Prostate gland (tissue), 2 donors: ENCODE measurements at regions not wholly inside any gene's neighbourhood (a gene's known extent, or its start where the extent isn't known, plus 50 kb on each side); places are given as distances from the start of the nearest gene placed in this dataset.
A peak's percentile ranks its signal among the peaks of the same experiment; 100 is the strongest.

Experiments used
- DNase-seq: peaks from one replicate; pipeline ENCODE4 v3.0.0-alpha.2; 2019; ENCODE audit warnings: low spot score
- H3K27ac ChIP-seq, 2 donors: fragments of 200-600 bp; sonication (generic); 2 replicates each; pipeline ENCODE4 v1.5.1; 2017 to 2019
- H3K27me3 ChIP-seq: fragments of 200-600 bp; sonication (generic); replicated peaks from 2 replicates; pipeline ENCODE4 v1.5.1; 2019; ENCODE audit not compliant: insufficient read depth
- H3K36me3 ChIP-seq, 2 donors: fragments of 200-600 bp; sonication (generic); 1 replicate in 1 of 2; 2 replicates in 1 of 2; pipeline versions ENCODE4 v1.5.1 to v1.8.1; 2017 to 2019
- H3K4me1 ChIP-seq: fragments of 200-600 bp; sonication (generic); replicated peaks from 2 replicates; pipeline ENCODE4 v1.5.1; 2019
- H3K4me3 ChIP-seq, 2 donors: fragments of 200-600 bp; sonication (generic); 2 replicates each; pipeline ENCODE4 v1.5.1; 2017 to 2019
- H3K9me3 ChIP-seq: fragments of 200-600 bp; sonication (generic); 2 replicates; pipeline ENCODE4 v1.5.1; 2017
- CTCF ChIP-seq, 4 experiments: fragments of 200-600 bp in 2 of 4; fragments of 450-650 bp in 2 of 4; sonication (generic) in 2 of 4; IDR thresholded peaks; 1 replicate in 3 of 4; 2 replicates in 1 of 4; pipeline ENCODE4 v1.5.1; 2016 to 2019; ENCODE audit warnings: antibody characterized with exemption in 4 of 4, mild to moderate bottlenecking in 2 of 4, moderate library complexity in 2 of 4
- POLR2A ChIP-seq: fragments of 450-650 bp; IDR thresholded peaks from one replicate; pipeline ENCODE4 v1.6.1; 2016; ENCODE audit warnings: antibody characterized with exemption, mild to moderate bottlenecking
- POLR2AphosphoS5 ChIP-seq: sonication (generic); formaldehyde crosslinking; IDR thresholded peaks from one replicate; pipeline ENCODE4 v1.6.1; 2017; ENCODE audit warnings: antibody characterized with exemption
- whole genome bisulfite sequencing: methylation state at CpG from one replicate; pipeline ENCODE4 v1.1.5; 2018; 5-methylcytosine and 5-hydroxymethylcytosine counted together
- intact Hi-C: fragments of 100-400 bp; cut with DNase I; formaldehyde crosslinking; loops from one replicate; pipeline ENCODE4 v1.14.2; 2022

DNA sequence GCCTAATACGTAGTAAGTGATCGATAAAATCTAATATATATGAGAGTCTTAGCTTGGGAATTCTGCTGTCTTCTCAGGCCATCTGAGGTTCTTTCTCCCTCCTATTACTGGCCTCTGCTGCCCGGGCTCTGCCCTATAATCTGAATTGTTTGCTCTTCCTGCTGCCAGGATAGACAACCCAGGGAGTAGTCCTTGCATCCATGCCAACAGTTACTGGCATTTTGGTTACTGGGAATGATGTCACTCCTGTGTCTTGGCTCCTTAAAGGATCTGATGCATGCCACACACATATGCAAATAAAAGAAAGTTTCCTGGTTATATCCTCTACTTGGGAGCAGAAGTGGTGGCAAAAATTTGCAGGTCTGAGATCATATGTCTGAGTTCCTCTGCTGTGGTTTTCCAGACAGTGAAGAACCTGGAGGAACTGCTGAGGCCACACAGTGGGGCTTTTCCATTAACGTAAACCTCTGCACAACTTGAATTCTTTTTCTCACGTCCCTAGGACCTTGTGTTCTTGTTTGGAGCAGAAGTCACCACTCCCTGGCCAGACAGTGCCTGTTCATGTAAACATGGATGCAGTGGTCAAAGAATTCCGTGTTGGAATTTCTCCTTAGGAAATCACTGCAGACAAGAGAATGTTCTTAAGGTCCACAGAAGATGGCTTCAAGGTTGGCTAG is 320.6 kb upstream of the TBX3 start:
- Histone ChIP-seq H3K4me3 (no peak overlapping the region), H3K9me3 (no peaks in the 10 kb centered on the region), H3K36me3 (no peaks in the 10 kb centered on the region), H3K27me3 (no peaks in the 10 kb centered on the region), H3K27ac (peak overlapping the region in 1 of 2 donors; percentile 8), H3K4me1 (no peaks in the 10 kb centered on the region)
- intact Hi-C loops = no loop called here
- TF ChIP-seq POLR2A = no peak
- peak; percentile 84 for TF ChIP-seq POLR2AphosphoS5
- DNase-seq = peak; percentile 75
- WGBS = 62% methylated on average over 6 of the region's 6 CpGs

- Histone ChIP-seq H3K9me3 (no peaks in the 10 kb centered on the region), H3K27me3 (no peaks in the 10 kb centered on the region), H3K36me3 (no peaks in the 10 kb centered on the region), H3K27ac (no peak overlapping the region), H3K4me1 (no peaks in the 10 kb centered on the region), H3K4me3 (no peak overlapping the region)
- WGBS = 91% methylated on average over 11 of the region's 11 CpGs
- TF ChIP-seq POLR2A (no peak), POLR2AphosphoS5 (no peak), CTCF (IDR thresholded peaks at IDR 0.05) (no peak)
- DNase-seq = no peak
- intact Hi-C loops = no loop called here
Measured at GRCh38 chr12:115002434-115002833, 318.5 kb upstream of the TBX3 start.

- Histone ChIP-seq H3K27me3 (no peaks in the 10 kb centered on the region), H3K36me3 (no peaks in the 10 kb centered on the region), H3K27ac (no peak overlapping the region), H3K4me3 (no peak overlapping the region), H3K4me1 (no peaks in the 10 kb centered on the region), H3K9me3 (no peaks in the 10 kb centered on the region)
- DNase-seq = no peak
- WGBS = 83% methylated on average over 9 of the region's 9 CpGs
- TF ChIP-seq CTCF (IDR thresholded peaks at IDR 0.05) = no peak
- intact Hi-C loops = no loop called here
Measured at GRCh38 chr12:115001571-115002180, 317.7 kb upstream of the TBX3 start.

GRCh38 chr12:115000038-115000437 is 316.1 kb upstream of the TBX3 start:
- no peak for TF ChIP-seq POLR2AphosphoS5
- TF ChIP-seq POLR2A = no peak
- TF ChIP-seq CTCF (IDR thresholded peaks at IDR 0.05) = no peak

DNA sequence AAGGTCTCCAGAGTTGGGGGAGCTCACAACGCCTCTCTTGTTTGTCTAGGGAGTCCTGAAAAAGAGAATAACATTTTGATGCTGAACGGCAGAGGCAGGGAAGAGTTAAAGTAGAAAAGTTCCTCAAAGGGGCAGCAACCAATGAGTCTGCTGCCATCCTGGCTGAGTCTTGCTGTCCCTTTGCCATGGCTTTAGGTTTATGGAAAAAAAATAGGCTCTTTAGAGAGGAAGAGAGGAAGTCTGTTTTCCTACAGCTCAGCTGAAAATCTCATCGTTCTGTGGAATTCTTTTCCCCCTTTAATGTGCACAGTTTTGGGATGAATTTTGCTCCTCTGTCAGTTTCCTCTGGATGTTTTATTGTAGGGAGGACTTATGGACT is 314.8 kb upstream of the TBX3 start:
- H3K36me3 ChIP-seq = no peaks in the 10 kb centered on the region
- H3K9me3 ChIP-seq = no peaks in the 10 kb centered on the region
- H3K27me3 ChIP-seq = no peaks in the 10 kb centered on the region
- intact Hi-C loops = loop anchor here (10.0 kb wide), 1 partner anchor 756 kb away; no protein-coding TSS in a partner anchor
- 45% methylated on average over 3 of the region's 3 CpGs for WGBS
- H3K27ac ChIP-seq = no peak overlapping the region
- no peak for DNase-seq
- H3K4me3 ChIP-seq = no peak overlapping the region
- no peaks in the 10 kb centered on the region for H3K4me1 ChIP-seq
- TF ChIP-seq POLR2AphosphoS5 = no peak
- TF ChIP-seq CTCF (IDR thresholded peaks at IDR 0.05) = no peak
- TF ChIP-seq POLR2A = no peak

More at GRCh38 chr12:115000038-115000437, 316.1 kb upstream of the TBX3 start:
- H3K9me3 ChIP-seq = no peaks in the 10 kb centered on the region
- no peak overlapping the region for H3K4me3 ChIP-seq
- no peak for DNase-seq
- H3K4me1 ChIP-seq = no peaks in the 10 kb centered on the region
- no peaks in the 10 kb centered on the region for H3K36me3 ChIP-seq
- intact Hi-C loops = no loop called here
- no peak overlapping the region for H3K27ac ChIP-seq
- no peaks in the 10 kb centered on the region for H3K27me3 ChIP-seq
- 43% methylated on average over 4 of the region's 4 CpGs for WGBS
